Esophagus squamous epithelium (tissue), 4 donors: ENCODE measurements at regions not wholly inside any gene's neighbourhood (a gene's known extent, or its start where the extent isn't known, plus 50 kb on each side); places are given as distances from the start of the nearest gene placed in this dataset.

Experiments
- POLR2A ChIP-seq, 4 donors: fragments of 450-650 bp; IDR thresholded peaks; one replicate each; pipeline ENCODE4 v1.6.1; 2017; ENCODE audit warnings: antibody characterized with exemption in 4 of 4, mild to moderate bottlenecking in 4 of 4, moderate library complexity in 3 of 4
- TF ChIP-seq, protein P1 (sequence below), 6 experiments: fragments of 450-650 bp in 4 of 6; fragments of 200-600 bp in 2 of 6; sonication (generic) in 2 of 6; IDR thresholded peaks; one replicate each; pipeline ENCODE4 v1.5.1; 2016 to 2019; ENCODE audit warnings: antibody characterized with exemption in 6 of 6, mild to moderate bottlenecking in 4 of 6, moderate library complexity in 4 of 6

DNA sequence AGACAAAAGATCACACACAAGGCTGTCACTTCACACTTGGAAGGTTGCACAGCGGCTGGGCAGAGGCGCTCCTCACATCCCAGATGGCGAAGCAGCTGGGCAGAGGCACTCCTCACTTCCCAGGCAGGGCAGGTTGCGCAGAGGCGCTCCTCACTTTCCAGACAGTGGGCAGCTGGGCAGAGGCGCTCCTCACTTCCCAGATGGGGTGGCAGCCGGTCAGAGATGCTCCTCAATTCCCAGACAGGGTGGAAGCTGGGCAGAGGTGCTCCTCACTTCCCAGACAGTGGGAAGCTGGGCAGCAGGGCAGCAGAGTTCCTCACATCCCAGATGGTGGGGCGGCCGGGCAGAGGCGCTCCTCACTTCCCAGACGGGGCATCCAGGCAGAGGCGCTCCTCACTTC lies 199.2 kb downstream of the RTL9 start:
- no peak for TF ChIP-seq POLR2A (IDR thresholded peaks at IDR 0.05)
- TF ChIP-seq, protein P1, sequence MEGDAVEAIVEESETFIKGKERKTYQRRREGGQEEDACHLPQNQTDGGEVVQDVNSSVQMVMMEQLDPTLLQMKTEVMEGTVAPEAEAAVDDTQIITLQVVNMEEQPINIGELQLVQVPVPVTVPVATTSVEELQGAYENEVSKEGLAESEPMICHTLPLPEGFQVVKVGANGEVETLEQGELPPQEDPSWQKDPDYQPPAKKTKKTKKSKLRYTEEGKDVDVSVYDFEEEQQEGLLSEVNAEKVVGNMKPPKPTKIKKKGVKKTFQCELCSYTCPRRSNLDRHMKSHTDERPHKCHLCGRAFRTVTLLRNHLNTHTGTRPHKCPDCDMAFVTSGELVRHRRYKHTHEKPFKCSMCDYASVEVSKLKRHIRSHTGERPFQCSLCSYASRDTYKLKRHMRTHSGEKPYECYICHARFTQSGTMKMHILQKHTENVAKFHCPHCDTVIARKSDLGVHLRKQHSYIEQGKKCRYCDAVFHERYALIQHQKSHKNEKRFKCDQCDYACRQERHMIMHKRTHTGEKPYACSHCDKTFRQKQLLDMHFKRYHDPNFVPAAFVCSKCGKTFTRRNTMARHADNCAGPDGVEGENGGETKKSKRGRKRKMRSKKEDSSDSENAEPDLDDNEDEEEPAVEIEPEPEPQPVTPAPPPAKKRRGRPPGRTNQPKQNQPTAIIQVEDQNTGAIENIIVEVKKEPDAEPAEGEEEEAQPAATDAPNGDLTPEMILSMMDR (IDR thresholded peaks at IDR 0.05): no peak
